Activated naive CD8-positive, alpha-beta T cell treated with anti-CD3 and anti-CD28 coated beads, Interleukin-2, amount 10 ng/mL, durations not matched to agents 7 days and 5 days (primary cell): ENCODE measurements at regions not wholly inside any gene's neighbourhood (a gene's known extent, or its start where the extent isn't known, plus 50 kb on each side); places are given as distances from the start of the nearest gene placed in this dataset.

Experiments used
- ATAC-seq: fragments of 150-1000 bp; cut with Tn5 transposase; one replicate; pipeline ENCODE4 v1.10.0; 2021; ENCODE audit warnings: low read depth, moderate library complexity
- POLR2A ChIA-PET: fragments of 350-600 bp; sonication (Branson Sonifier 250); formaldehyde crosslinking; loops from one replicate; lab custom pipeline; 2021; ENCODE audit warnings: antibody characterized with exemption; lab: Charles Lee
- DNase-seq: peaks from one replicate; pipeline ENCODE4 v3.0.0; 2021
- H3K27ac Mint-ChIP-seq: one replicate; pipeline ENCODE4 v1.8.0; 2022; ENCODE audit warnings: mild to moderate bottlenecking, mixed read lengths
- H3K27me3 Mint-ChIP-seq: one replicate; pipeline ENCODE4 v1.8.0; 2022; ENCODE audit warnings: mild to moderate bottlenecking, moderate library complexity, mixed read lengths
- H3K36me3 Mint-ChIP-seq: one replicate; pipeline ENCODE4 v1.8.0; 2021; ENCODE audit warnings: mild to moderate bottlenecking, mixed read lengths
- H3K4me1 Mint-ChIP-seq: one replicate; pipeline ENCODE4 v1.8.0; 2021; ENCODE audit warnings: mixed read lengths
- H3K4me3 Mint-ChIP-seq: one replicate; pipeline ENCODE4 v1.8.0; 2022; ENCODE audit warnings: mild to moderate bottlenecking, moderate library complexity, mixed read lengths
- H3K9me3 Mint-ChIP-seq: one replicate; pipeline ENCODE4 v1.8.0; 2021; ENCODE audit warnings: mixed read lengths

DNA sequence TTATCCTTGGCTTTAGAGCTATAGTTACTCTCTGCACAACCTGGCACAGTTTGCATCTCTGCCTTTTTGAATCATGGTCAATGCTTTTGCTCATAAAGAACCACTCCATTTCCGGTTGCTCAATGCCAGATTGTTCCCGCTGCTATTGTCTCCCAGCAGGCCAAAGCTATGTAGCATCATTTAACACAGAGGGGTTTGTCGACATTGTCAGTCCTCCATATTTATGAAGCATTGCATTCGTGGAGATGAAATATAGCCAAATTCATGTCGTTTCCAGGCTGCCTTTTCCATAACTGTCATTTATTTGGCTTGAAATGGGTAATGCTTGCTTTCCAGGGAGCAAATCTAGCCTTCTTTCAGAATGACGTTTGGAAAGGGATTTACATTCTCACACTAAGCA lies 598.8 kb downstream of the EPHA7 start:
- POLR2A ChIA-PET, result no interaction called here
- Mint-ChIP-seq H3K36me3 (no peaks in the 10 kb centered on the region), H3K9me3 (no peaks in the 10 kb centered on the region), H3K4me1 (no peaks in the 10 kb centered on the region), H3K27ac (no peak overlapping the region), H3K4me3 (no peak overlapping the region), H3K27me3 (no peaks in the 10 kb centered on the region)
- no peak for DNase-seq
- ATAC-seq, result no peak

DNA sequence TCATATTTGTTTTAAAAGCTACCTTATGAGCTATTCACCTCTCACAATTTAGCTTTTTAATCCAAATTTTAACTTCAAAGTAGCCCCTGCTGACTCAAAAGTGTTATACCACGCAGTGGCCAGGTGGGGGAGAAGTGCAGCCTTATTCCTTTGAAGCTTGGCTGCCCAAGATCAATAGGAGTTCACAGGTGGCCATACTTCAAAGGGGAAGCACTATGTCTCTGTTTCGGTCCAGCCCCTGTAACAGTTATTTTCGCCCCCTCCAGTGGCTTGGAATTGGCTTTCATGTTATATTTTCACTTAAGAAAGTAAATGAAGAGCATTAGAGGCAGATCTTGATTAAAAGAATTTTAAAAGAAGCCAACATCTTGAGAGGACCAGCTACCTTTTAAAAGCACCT lies 608.4 kb downstream of the EPHA7 start:
- ATAC-seq (no peak), DNase-seq (no peak)
- POLR2A ChIA-PET, result no interaction called here
- Mint-ChIP-seq H3K9me3 (no peaks in the 10 kb centered on the region), H3K27ac (no peak overlapping the region), H3K4me1 (no peaks in the 10 kb centered on the region), H3K36me3 (no peaks in the 10 kb centered on the region), H3K4me3 (no peak overlapping the region), H3K27me3 (no peaks in the 10 kb centered on the region)

GRCh38 chr6:92806254-92806653 lies 613.1 kb downstream of the EPHA7 start:
- DNase-seq (no peak), ATAC-seq (no peak)
- Mint-ChIP-seq H3K36me3 (no peaks in the 10 kb centered on the region), H3K27ac (no peak overlapping the region), H3K4me3 (no peak overlapping the region), H3K9me3 (no peaks in the 10 kb centered on the region), H3K4me1 (no peaks in the 10 kb centered on the region), H3K27me3 (no peaks in the 10 kb centered on the region)
- POLR2A ChIA-PET, result no interaction called here

DNA sequence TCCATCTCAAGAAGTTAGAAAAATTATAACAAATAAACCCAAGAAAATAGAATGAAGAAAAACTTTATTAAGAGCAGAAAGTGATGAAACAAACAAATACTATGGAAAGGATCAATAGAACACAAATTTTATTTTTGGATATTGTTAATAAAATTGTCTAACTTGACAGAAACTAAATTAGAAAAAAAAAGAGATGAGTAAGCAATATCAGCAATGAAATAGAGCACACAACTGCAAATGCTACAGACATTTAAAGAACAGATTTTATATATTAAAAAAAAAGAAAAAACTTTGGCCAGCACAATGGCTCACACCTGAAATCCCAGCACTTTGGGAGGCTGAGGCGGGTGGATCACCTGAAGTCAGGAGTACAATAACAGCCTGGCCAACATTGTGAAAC lies 628.0 kb downstream of the EPHA7 start:
- DNase-seq (no peak), ATAC-seq (no peak)
- Mint-ChIP-seq H3K36me3 (no peaks in the 10 kb centered on the region), H3K27ac (no peak overlapping the region), H3K27me3 (no peaks in the 10 kb centered on the region), H3K9me3 (peaks cover 1% of the 10 kb centered on the region), H3K4me3 (no peak overlapping the region), H3K4me1 (no peaks in the 10 kb centered on the region)
- POLR2A ChIA-PET, result no interaction called here

DNA sequence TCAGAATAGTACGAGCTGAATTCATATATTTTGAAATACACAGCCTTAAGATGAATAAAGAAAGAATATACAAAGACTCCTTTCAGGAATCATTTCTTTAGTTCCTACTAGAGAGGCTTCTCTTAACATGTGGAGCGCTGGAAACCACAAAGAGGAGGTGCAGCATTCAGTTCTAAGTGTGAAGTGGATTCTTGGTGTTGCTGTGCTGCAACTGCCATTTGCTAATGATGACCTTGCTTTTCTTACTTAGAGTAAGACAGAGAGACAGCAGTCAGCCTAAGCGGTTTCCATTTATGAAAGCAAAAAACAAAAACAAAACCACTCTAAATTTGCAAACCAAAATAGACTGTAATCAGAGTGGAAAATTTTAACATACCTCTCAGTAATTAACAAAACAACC lies 629.0 kb downstream of the EPHA7 start:
- peaks cover 1% of the 10 kb centered on the region for H3K9me3 Mint-ChIP-seq
- H3K4me3 Mint-ChIP-seq, result no peak overlapping the region
- H3K27ac Mint-ChIP-seq, result no peak overlapping the region
- DNase-seq (no peak), ATAC-seq (no peak)
- H3K27me3 Mint-ChIP-seq, result no peaks in the 10 kb centered on the region
- no peaks in the 10 kb centered on the region for H3K4me1 Mint-ChIP-seq
- no peaks in the 10 kb centered on the region for H3K36me3 Mint-ChIP-seq
- POLR2A ChIA-PET, result no interaction called here

DNA sequence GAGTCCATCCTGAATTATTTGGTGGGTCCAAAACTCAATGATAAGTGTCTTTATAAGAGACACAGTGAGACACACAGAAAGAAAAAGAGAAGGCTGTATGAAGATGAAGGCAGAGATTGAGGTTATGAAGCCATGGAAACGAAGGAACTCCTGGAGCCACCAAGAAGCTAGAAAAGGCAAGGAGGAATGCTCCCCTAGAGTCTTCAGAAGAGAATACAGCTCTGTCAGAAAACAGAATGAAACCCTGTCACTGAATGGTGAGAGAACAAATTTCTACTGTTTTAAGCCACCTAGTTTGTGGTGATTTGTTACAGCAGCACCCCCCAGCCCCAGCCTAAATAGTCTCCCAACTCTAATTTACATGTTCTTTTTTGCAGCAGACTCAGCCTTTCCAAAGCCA lies 635.1 kb downstream of the EPHA7 start:
- Mint-ChIP-seq H3K4me1 (no peaks in the 10 kb centered on the region), H3K4me3 (no peak overlapping the region), H3K27me3 (no peaks in the 10 kb centered on the region), H3K9me3 (no peaks in the 10 kb centered on the region), H3K36me3 (no peaks in the 10 kb centered on the region), H3K27ac (no peak overlapping the region)
- DNase-seq (no peak), ATAC-seq (no peak)
- POLR2A ChIA-PET, result no interaction called here

GRCh38 chr6:92779746-92780145 lies 639.6 kb downstream of the EPHA7 start:
- no peak for DNase-seq
- no peak overlapping the region for H3K27ac Mint-ChIP-seq
- H3K27me3 Mint-ChIP-seq, result no peaks in the 10 kb centered on the region
- no peaks in the 10 kb centered on the region for H3K36me3 Mint-ChIP-seq
- POLR2A ChIA-PET, result no interaction called here
- H3K4me3 Mint-ChIP-seq, result no peak overlapping the region
- ATAC-seq, result no peak
- no peaks in the 10 kb centered on the region for H3K4me1 Mint-ChIP-seq
- no peaks in the 10 kb centered on the region for H3K9me3 Mint-ChIP-seq

DNA sequence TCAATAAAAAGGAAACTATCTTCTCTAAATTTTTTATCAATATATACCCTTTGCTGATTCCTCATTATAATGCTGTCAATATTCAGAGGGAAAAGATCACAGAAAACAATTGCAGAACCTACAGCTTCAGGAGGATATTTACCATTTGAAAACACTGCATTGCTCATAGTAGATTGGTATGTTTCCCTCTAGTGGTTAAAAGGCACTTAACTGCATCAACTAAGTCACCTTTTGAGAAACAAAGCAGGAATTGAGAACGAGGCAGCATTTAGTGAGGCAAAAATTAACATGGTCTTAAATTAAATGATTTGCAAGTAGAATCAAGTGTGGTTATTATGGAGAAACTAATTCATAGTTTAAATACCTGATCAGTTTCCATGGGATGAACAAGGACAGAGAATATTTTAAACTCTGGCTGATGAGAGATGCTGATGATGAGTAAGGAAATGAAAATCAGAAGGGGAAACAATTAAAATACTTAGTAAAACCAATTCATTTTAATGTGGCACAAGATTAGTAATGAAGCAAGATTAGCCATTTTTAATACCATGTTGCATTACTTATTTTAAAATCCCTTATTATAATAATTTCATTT lies 642.1 kb downstream of the EPHA7 start:
- Mint-ChIP-seq H3K36me3 (no peaks in the 10 kb centered on the region), H3K9me3 (no peaks in the 10 kb centered on the region), H3K4me1 (no peaks in the 10 kb centered on the region), H3K27ac (no peak overlapping the region), H3K4me3 (no peak overlapping the region), H3K27me3 (no peaks in the 10 kb centered on the region)
- POLR2A ChIA-PET, result no interaction called here
- no peak for DNase-seq
- no peak for ATAC-seq

DNA sequence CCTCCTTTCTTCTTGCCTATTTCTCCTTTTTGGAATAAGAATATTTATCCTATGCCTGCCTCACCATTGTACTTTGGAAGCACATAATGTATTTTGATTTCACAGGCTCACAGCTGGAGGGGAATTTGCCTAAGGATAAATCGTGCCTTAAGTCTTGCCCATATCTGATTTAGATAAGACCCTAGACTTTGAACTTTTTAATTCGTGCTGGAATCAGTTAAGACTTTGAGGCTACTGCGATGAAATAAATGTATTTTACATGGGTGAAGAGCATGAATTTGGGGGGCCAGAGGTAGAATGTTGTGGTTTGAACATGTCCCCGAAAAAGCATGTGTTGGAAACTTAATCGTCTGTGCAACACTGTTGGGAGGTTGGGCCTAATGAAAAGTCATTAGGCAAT lies 648.8 kb downstream of the EPHA7 start:
- H3K4me1 Mint-ChIP-seq, result no peaks in the 10 kb centered on the region
- no peak for ATAC-seq
- no peaks in the 10 kb centered on the region for H3K36me3 Mint-ChIP-seq
- H3K9me3 Mint-ChIP-seq, result no peaks in the 10 kb centered on the region
- H3K4me3 Mint-ChIP-seq, result no peak overlapping the region
- DNase-seq, result no peak
- H3K27ac Mint-ChIP-seq, result no peak overlapping the region
- no peaks in the 10 kb centered on the region for H3K27me3 Mint-ChIP-seq
- POLR2A ChIA-PET, result no interaction called here

DNA sequence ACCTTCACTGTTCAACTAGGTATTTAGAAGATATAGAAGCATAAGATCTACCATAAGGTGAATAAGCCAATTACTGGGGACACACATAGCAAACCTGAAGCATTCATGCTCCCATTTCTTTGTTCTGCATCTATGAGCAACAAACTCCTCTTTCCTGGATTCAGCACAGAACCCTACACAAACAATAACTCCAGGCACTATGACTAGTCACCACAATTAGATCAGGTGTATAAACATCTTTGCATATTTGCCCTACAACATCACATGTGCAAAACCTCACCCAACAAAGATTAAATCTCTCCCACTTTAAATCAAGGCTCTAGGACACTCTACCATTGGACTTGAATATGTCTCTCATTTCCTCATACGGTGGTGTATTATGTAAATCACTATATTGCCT lies 652.3 kb downstream of the EPHA7 start:
- Mint-ChIP-seq H3K27ac (no peak overlapping the region), H3K4me1 (no peaks in the 10 kb centered on the region), H3K27me3 (no peaks in the 10 kb centered on the region), H3K4me3 (no peak overlapping the region), H3K9me3 (no peaks in the 10 kb centered on the region), H3K36me3 (no peaks in the 10 kb centered on the region)
- ATAC-seq, result no peak
- POLR2A ChIA-PET, result no interaction called here
- DNase-seq, result no peak

GRCh38 chr6:92763680-92764079 lies 655.7 kb downstream of the EPHA7 start:
- DNase-seq, result no peak
- Mint-ChIP-seq H3K36me3 (no peaks in the 10 kb centered on the region), H3K4me1 (no peaks in the 10 kb centered on the region), H3K9me3 (no peaks in the 10 kb centered on the region), H3K4me3 (no peak overlapping the region), H3K27ac (no peak overlapping the region), H3K27me3 (no peaks in the 10 kb centered on the region)
- ATAC-seq, result no peak
- POLR2A ChIA-PET, result no interaction called here

DNA sequence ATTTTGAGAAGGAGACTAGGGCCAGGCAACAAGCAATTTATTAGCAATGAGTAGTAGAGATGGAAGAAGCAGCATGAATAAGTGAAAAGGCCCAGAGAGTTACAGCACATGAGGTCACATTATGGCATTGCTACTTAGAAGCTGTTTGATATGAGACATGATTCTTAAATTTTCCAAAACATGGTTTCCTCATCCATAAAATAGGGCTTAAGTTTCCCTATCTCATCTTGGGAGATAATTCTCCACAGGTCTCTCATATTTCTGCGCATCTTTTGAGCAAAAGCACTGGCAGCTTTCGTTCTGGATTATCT lies 656.1 kb downstream of the EPHA7 start:
- DNase-seq, result no peak
- Mint-ChIP-seq H3K4me1 (no peaks in the 10 kb centered on the region), H3K36me3 (no peaks in the 10 kb centered on the region), H3K4me3 (no peak overlapping the region), H3K27ac (no peak overlapping the region), H3K9me3 (no peaks in the 10 kb centered on the region), H3K27me3 (no peaks in the 10 kb centered on the region)
- no peak for ATAC-seq
- POLR2A ChIA-PET, result no interaction called here

- Mint-ChIP-seq H3K4me3 (no peak overlapping the region), H3K36me3 (no peaks in the 10 kb centered on the region), H3K27ac (no peak overlapping the region), H3K27me3 (no peaks in the 10 kb centered on the region), H3K9me3 (no peaks in the 10 kb centered on the region), H3K4me1 (no peaks in the 10 kb centered on the region)
- POLR2A ChIA-PET, result no interaction called here
- DNase-seq (no peak), ATAC-seq (no peak)
Measured at GRCh38 chr6:92762443-92763273, 656.7 kb downstream of the EPHA7 start.

DNA sequence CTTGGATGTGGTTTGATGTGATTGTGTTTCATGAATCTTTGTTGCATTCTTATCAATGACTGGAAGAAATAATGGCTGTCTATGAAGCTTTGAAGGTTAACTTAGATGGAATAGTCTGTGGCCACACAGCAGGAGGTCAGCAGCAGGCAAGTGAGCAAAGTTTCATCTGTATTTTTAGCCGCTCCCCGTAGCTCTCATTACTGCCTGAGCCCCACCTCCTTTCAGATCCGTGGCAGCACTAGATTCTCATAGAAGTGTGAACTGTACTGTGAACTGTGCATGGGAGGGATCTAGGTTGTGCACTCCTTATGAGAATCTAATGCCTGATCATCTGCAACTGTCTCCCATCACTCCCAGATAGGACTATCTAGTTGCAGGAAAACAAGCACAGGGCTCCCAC lies 660.2 kb downstream of the EPHA7 start:
- Mint-ChIP-seq H3K9me3 (no peaks in the 10 kb centered on the region), H3K4me3 (no peak overlapping the region), H3K4me1 (no peaks in the 10 kb centered on the region), H3K36me3 (no peaks in the 10 kb centered on the region), H3K27ac (no peak overlapping the region), H3K27me3 (no peaks in the 10 kb centered on the region)
- ATAC-seq (no peak), DNase-seq (no peak)
- POLR2A ChIA-PET, result no interaction called here
